ENCODE measurements at regions not wholly inside any gene's neighbourhood (a gene's known extent, or its start where the extent isn't known, plus 50 kb on each side); places are given as distances from the start of the nearest gene placed in this dataset.

GRCh38 chr17:79216391-79216790, 141.8 kb downstream of the ENGASE start:
- H3K9me3 ChIP-seq (ENCODE audit: insufficient read depth, low read depth), result no peaks in the 10 kb centered on the region
- H4K20me1 ChIP-seq (ENCODE audit: insufficient read depth), result no peaks in the 10 kb centered on the region; the same call in 1 of the 2 replicates
- H3F3A ChIP-seq (ENCODE audit: insufficient read depth, low read depth), result no peaks in the 10 kb centered on the region
- no peaks in the 10 kb centered on the region for H3K4me1 ChIP-seq (replicated peaks; ENCODE audit: insufficient read depth)
- ChIA-PET POLR2A (ENCODE audit: unreplicated experiment) (interaction anchor here (0.5 kb wide), 1 partner anchor 788 kb away, joined by 9 read pairs; no protein-coding TSS in a partner anchor), CTCF (no interaction called here)
- H3K4me2 ChIP-seq, result no peak overlapping the region
- no peaks in the 10 kb centered on the region for H3K36me3 ChIP-seq (ENCODE audit: low read depth)
- H3K27me3 ChIP-seq (ENCODE audit: insufficient read depth, low read depth), result peaks cover 90% of the 10 kb centered on the region
- H3K79me2 ChIP-seq (ENCODE audit: low read depth), result no peaks in the 10 kb centered on the region
- no peak overlapping the region for H2AFZ ChIP-seq
- BruUV-seq (replicated peaks), result no TSS peak
- TF ChIP-seq EZH2 (IDR thresholded peaks at IDR 0.05; ENCODE audit: low read depth), result no peak
- TF ChIP-seq CTCF (conservative IDR thresholded peaks at IDR 0.05), result no peak
- DNase-seq, result no peak
- H3K4me3 ChIP-seq, result no peak overlapping the region
- intact Hi-C loops (cut with micrococcal nuclease; ENCODE audit: unreplicated experiment), result no loop called here
- H3K27ac ChIP-seq, result no peak overlapping the region
- no peaks in the 10 kb centered on the region for H3K9me2 ChIP-seq (ENCODE audit: insufficient read depth)

GRCh38 chr17:79215631-79216030, 141.0 kb downstream of the ENGASE start:
- no peaks in the 10 kb centered on the region for H3F3A ChIP-seq (ENCODE audit: insufficient read depth, low read depth)
- H3K9me2 ChIP-seq (ENCODE audit: insufficient read depth), result no peaks in the 10 kb centered on the region
- no peaks in the 10 kb centered on the region for H3K36me3 ChIP-seq (ENCODE audit: low read depth)
- TF ChIP-seq EZH2 (IDR thresholded peaks at IDR 0.05; ENCODE audit: low read depth) (no peak), CTCF (conservative IDR thresholded peaks at IDR 0.05) (no peak)
- no peak overlapping the region for H3K4me3 ChIP-seq
- no peaks in the 10 kb centered on the region for H3K9me3 ChIP-seq (ENCODE audit: insufficient read depth, low read depth)
- intact Hi-C loops (cut with micrococcal nuclease; ENCODE audit: unreplicated experiment), result no loop called here
- ChIA-PET POLR2A (ENCODE audit: unreplicated experiment) (no interaction called here), CTCF (no interaction called here)
- H3K4me1 ChIP-seq (replicated peaks; ENCODE audit: insufficient read depth), result no peaks in the 10 kb centered on the region
- no peak overlapping the region for H3K27ac ChIP-seq
- H4K20me1 ChIP-seq (ENCODE audit: insufficient read depth), result no peaks in the 10 kb centered on the region; the same call in 1 of the 2 replicates
- BruUV-seq (replicated peaks), result no TSS peak
- DNase-seq, result no peak
- no peak overlapping the region for H3K4me2 ChIP-seq
- peaks cover 91% of the 10 kb centered on the region for H3K27me3 ChIP-seq (ENCODE audit: insufficient read depth, low read depth)
- H3K79me2 ChIP-seq (ENCODE audit: low read depth), result no peaks in the 10 kb centered on the region
- no peak overlapping the region for H2AFZ ChIP-seq

- no TSS peak for BruUV-seq (replicated peaks)
- Histone ChIP-seq H3F3A (ENCODE audit: insufficient read depth, low read depth) (no peaks in the 10 kb centered on the region), H2AFZ (no peak overlapping the region), H3K36me3 (ENCODE audit: low read depth) (no peaks in the 10 kb centered on the region), H3K27me3 (ENCODE audit: insufficient read depth, low read depth) (peaks cover 91% of the 10 kb centered on the region), H3K27ac (no peak overlapping the region), H3K4me1 (replicated peaks; ENCODE audit: insufficient read depth) (no peaks in the 10 kb centered on the region), H3K4me2 (no peak overlapping the region), H3K9me2 (ENCODE audit: insufficient read depth) (no peaks in the 10 kb centered on the region), H3K4me3 (no peak overlapping the region), H3K9me3 (ENCODE audit: insufficient read depth, low read depth) (no peaks in the 10 kb centered on the region), H4K20me1 (ENCODE audit: insufficient read depth) (no peaks in the 10 kb centered on the region; the same call in 1 of the 2 replicates), H3K79me2 (ENCODE audit: low read depth) (no peaks in the 10 kb centered on the region)
- CTCF ChIA-PET, result no interaction called here
- intact Hi-C loops (cut with micrococcal nuclease; ENCODE audit: unreplicated experiment), result no loop called here
- POLR2A ChIA-PET (ENCODE audit: unreplicated experiment), result no interaction called here
- DNase-seq, result no peak
- TF ChIP-seq CTCF (conservative IDR thresholded peaks at IDR 0.05) (no peak), EZH2 (IDR thresholded peaks at IDR 0.05; ENCODE audit: low read depth) (no peak)
Measured at GRCh38 chr17:79214940-79215604, 140.4 kb downstream of the ENGASE start.
